Progenitor cell of endocrine pancreas (in vitro differentiated cells): ENCODE measurements at regions not wholly inside any gene's neighbourhood (a gene's known extent, or its start where the extent isn't known, plus 50 kb on each side); places are given as distances from the start of the nearest gene placed in this dataset.

Experiments
- DNase-seq: peaks from one replicate; pipeline ENCODE4 v3.0.0; 2021; ENCODE audit warnings: low spot score; ENCODE audit not compliant: unreplicated experiment
- H3K27ac Mint-ChIP-seq: 2 replicates; pipeline ENCODE4 v1.8.0; 2021; ENCODE audit warnings: mild to moderate bottlenecking, moderate library complexity, mixed read lengths
- H3K27me3 Mint-ChIP-seq: 2 replicates; pipeline ENCODE4 v1.8.0; 2021; ENCODE audit warnings: mixed read lengths
- H3K36me3 Mint-ChIP-seq: 2 replicates; pipeline ENCODE4 v1.8.0; 2022; ENCODE audit warnings: mixed read lengths; ENCODE audit not compliant: insufficient read depth
- H3K4me1 Mint-ChIP-seq: 2 replicates; pipeline ENCODE4 v1.8.0; 2021; ENCODE audit warnings: low read depth, mixed read lengths
- H3K4me3 Mint-ChIP-seq: 2 replicates; pipeline ENCODE4 v1.8.0; 2021; ENCODE audit warnings: low read depth, mild to moderate bottlenecking, moderate library complexity, mixed read lengths
- H3K9me3 Mint-ChIP-seq: 2 replicates; pipeline ENCODE4 v1.8.0; 2021; ENCODE audit warnings: low read depth, mixed read lengths
- CTCF ChIP-seq: fragments of 200-600 bp; sonication (generic); IDR thresholded peaks from one replicate; pipeline ENCODE4 v1.5.0; 2021; ENCODE audit warnings: antibody characterized with exemption, mild to moderate bottlenecking; ENCODE audit not compliant: unreplicated experiment

GRCh38 chr18:45151645-45152044 is 463.6 kb upstream of the SLC14A2 start:
- H3K27me3 Mint-ChIP-seq: no peaks in the 10 kb centered on the region
- no peak overlapping the region for H3K27ac Mint-ChIP-seq
- no peak for TF ChIP-seq CTCF
- no peaks in the 10 kb centered on the region for H3K9me3 Mint-ChIP-seq
- H3K4me1 Mint-ChIP-seq: no peaks in the 10 kb centered on the region
- no peak overlapping the region for H3K4me3 Mint-ChIP-seq
- no peaks in the 10 kb centered on the region for H3K36me3 Mint-ChIP-seq
- DNase-seq: no peak

GRCh38 chr18:45155526-45155925 is 459.8 kb upstream of the SLC14A2 start:
- no peak for DNase-seq
- peaks cover 3% of the 10 kb centered on the region for H3K27me3 Mint-ChIP-seq
- H3K36me3 Mint-ChIP-seq: no peaks in the 10 kb centered on the region
- H3K4me1 Mint-ChIP-seq: no peaks in the 10 kb centered on the region
- H3K9me3 Mint-ChIP-seq: no peaks in the 10 kb centered on the region
- H3K4me3 Mint-ChIP-seq: no peak overlapping the region
- no peak overlapping the region for H3K27ac Mint-ChIP-seq
- no peak for TF ChIP-seq CTCF

- Mint-ChIP-seq H3K4me3 (no peak overlapping the region), H3K4me1 (no peaks in the 10 kb centered on the region)
Measured at GRCh38 chr18:45156946-45157345, 458.3 kb upstream of the SLC14A2 start.

GRCh38 chr18:45157576-45157975 is 457.7 kb upstream of the SLC14A2 start:
- no peak overlapping the region for H3K4me3 Mint-ChIP-seq
- TF ChIP-seq CTCF: no peak
- H3K27ac Mint-ChIP-seq: no peak overlapping the region
- no peaks in the 10 kb centered on the region for H3K36me3 Mint-ChIP-seq
- H3K27me3 Mint-ChIP-seq: peaks cover 6% of the 10 kb centered on the region
- DNase-seq: no peak
- no peaks in the 10 kb centered on the region for H3K4me1 Mint-ChIP-seq
- no peaks in the 10 kb centered on the region for H3K9me3 Mint-ChIP-seq

More at GRCh38 chr18:45156946-45157345, 458.3 kb upstream of the SLC14A2 start:
- Mint-ChIP-seq H3K9me3 (no peaks in the 10 kb centered on the region), H3K27me3 (peaks cover 5% of the 10 kb centered on the region), H3K36me3 (no peaks in the 10 kb centered on the region), H3K27ac (no peak overlapping the region)
- no peak for DNase-seq
- no peak for TF ChIP-seq CTCF

GRCh38 chr18:45161850-45162249 is 453.4 kb upstream of the SLC14A2 start:
- DNase-seq: no peak
- Mint-ChIP-seq H3K9me3 (no peaks in the 10 kb centered on the region), H3K4me3 (no peak overlapping the region), H3K27me3 (peaks cover 14% of the 10 kb centered on the region), H3K4me1 (no peaks in the 10 kb centered on the region), H3K27ac (no peak overlapping the region), H3K36me3 (no peaks in the 10 kb centered on the region)
- TF ChIP-seq CTCF: no peak

- Mint-ChIP-seq H3K9me3 (no peaks in the 10 kb centered on the region), H3K4me3 (no peak overlapping the region), H3K4me1 (peaks cover 3% of the 10 kb centered on the region), H3K27me3 (peaks cover 14% of the 10 kb centered on the region), H3K36me3 (no peaks in the 10 kb centered on the region), H3K27ac (no peak overlapping the region)
- no peak for TF ChIP-seq CTCF
- no peak for DNase-seq
Measured at GRCh38 chr18:45163871-45164270, 451.4 kb upstream of the SLC14A2 start.
